Esophagus squamous epithelium (tissue), 5 donors: ENCODE measurements at regions not wholly inside any gene's neighbourhood (a gene's known extent, or its start where the extent isn't known, plus 50 kb on each side); places are given as distances from the start of the nearest gene placed in this dataset.
"Not testable (repeated sequence)": the region's sequence is repeated elsewhere in the genome, so short reads cannot be mapped to it uniquely, and the experiment has no call there.

Experiments
- DNase-seq: peaks from one replicate; lab custom pipeline; 2025; lab: John Stamatoyannopoulos, UW
- H3K27ac ChIP-seq, 4 donors: fragments of 200-600 bp; sonication (generic); one replicate each; pipeline ENCODE4 v1.5.1; 2016 to 2019; ENCODE audit warnings: mild to moderate bottlenecking in 1 of 4
- H3K27me3 ChIP-seq, 4 donors: fragments of 200-600 bp; sonication (generic); 1 replicate in 3 of 4; 2 replicates in 1 of 4; pipeline versions ENCODE4 v1.5.1 to v1.6.0; 2017 to 2021; ENCODE audit warnings: antibody characterized with exemption in 1 of 4
- H3K36me3 ChIP-seq, 3 donors: fragments of 200-600 bp; sonication (generic); one replicate each; pipeline ENCODE4 v1.5.1; 2016 to 2019
- H3K4me1 ChIP-seq, 3 donors: fragments of 200-600 bp; sonication (generic); one replicate each; pipeline ENCODE4 v1.5.1; 2017 to 2019
- H3K4me3 ChIP-seq, 4 donors: fragments of 200-600 bp; sonication (generic); 1 replicate in 3 of 4; 2 replicates in 1 of 4; pipeline ENCODE4 v1.5.1; 2016 to 2019; ENCODE audit warnings: mild to moderate bottlenecking in 2 of 4, moderate library complexity in 1 of 4
- H3K9me3 ChIP-seq, 3 donors: fragments of 200-600 bp; sonication (generic); one replicate each; pipeline ENCODE4 v1.5.1; 2016 to 2019
- POLR2A ChIP-seq, 4 donors: fragments of 450-650 bp; IDR thresholded peaks; one replicate each; pipeline ENCODE4 v1.6.1; 2017; ENCODE audit warnings: antibody characterized with exemption in 4 of 4, mild to moderate bottlenecking in 4 of 4, moderate library complexity in 3 of 4
- WGBS, 2 donors: methylation state at CpG; one replicate each; pipeline ENCODE4 v1.1.5; 2018; 5-methylcytosine and 5-hydroxymethylcytosine counted together
- intact Hi-C: fragments of 100-400 bp; cut with DNase I; formaldehyde crosslinking; loops from one replicate; pipeline ENCODE4 v1.15.0; 2022
- TF ChIP-seq, protein P1 (sequence below), 6 experiments: fragments of 450-650 bp in 4 of 6; fragments of 200-600 bp in 2 of 6; sonication (generic) in 2 of 6; IDR thresholded peaks; one replicate each; pipeline ENCODE4 v1.5.1; 2016 to 2019; ENCODE audit warnings: antibody characterized with exemption in 6 of 6, mild to moderate bottlenecking in 4 of 6, moderate library complexity in 4 of 6
- donor health status: DM: yes; HTN: yes; CAD: no.

DNA sequence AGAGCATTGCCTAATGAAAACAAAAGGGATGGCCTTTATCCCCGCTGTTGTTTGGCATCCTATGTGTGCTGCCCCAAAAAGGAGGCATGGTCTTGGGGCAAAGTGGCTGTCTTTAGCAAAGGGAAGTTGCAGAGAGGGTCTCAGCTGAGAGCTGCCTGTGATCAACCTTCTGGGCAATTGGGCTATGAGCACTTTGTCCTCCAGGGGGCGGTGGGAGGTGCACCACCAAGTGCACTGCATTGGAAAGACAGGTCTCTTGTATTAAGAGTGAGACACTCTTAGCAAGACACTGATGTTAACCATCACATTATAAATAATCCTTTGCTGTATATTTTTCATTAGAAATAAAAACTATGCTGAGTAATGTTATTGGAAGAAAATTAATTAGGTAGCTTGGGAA, 314.8 kb downstream of the POM121L12 start:
- Histone ChIP-seq H3K9me3 (no peaks in the 10 kb centered on the region), H3K27me3 (no peaks in the 10 kb centered on the region), H3K4me3 (no peak overlapping the region), H3K36me3 (no peaks in the 10 kb centered on the region), H3K27ac (no peak overlapping the region), H3K4me1 (no peaks in the 10 kb centered on the region)
- DNase-seq: no peak
- WGBS, 2 donors: 7 to 14% methylated on average over 2 of the region's 2 CpGs
- TF ChIP-seq POLR2A (IDR thresholded peaks at IDR 0.05): no peak
- TF ChIP-seq, protein P1, sequence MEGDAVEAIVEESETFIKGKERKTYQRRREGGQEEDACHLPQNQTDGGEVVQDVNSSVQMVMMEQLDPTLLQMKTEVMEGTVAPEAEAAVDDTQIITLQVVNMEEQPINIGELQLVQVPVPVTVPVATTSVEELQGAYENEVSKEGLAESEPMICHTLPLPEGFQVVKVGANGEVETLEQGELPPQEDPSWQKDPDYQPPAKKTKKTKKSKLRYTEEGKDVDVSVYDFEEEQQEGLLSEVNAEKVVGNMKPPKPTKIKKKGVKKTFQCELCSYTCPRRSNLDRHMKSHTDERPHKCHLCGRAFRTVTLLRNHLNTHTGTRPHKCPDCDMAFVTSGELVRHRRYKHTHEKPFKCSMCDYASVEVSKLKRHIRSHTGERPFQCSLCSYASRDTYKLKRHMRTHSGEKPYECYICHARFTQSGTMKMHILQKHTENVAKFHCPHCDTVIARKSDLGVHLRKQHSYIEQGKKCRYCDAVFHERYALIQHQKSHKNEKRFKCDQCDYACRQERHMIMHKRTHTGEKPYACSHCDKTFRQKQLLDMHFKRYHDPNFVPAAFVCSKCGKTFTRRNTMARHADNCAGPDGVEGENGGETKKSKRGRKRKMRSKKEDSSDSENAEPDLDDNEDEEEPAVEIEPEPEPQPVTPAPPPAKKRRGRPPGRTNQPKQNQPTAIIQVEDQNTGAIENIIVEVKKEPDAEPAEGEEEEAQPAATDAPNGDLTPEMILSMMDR (IDR thresholded peaks at IDR 0.05): peak in 5 of 6 experiments; percentile 9 to 47 (median 18)
- intact Hi-C loops: no loop called here

DNA sequence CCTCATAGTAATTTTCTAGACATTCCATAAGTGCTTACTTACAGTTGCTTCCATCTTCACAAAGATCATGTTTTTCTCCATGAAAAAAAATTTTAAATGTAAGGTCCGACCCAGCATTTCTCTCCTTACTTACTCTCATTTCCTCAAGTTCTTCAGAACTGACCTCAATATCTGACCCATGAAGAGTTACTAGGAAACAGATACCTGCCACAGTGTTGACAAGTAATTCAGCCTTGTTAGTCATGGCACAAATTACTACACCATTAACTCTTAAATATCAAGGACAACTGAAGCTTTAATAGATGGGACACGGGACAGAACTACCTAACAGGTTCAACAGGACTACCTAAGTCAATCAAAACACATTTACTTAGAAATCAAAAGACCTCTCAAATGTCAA, 316.2 kb downstream of the POM121L12 start:
- no peaks in the 10 kb centered on the region for H3K9me3 ChIP-seq
- no peak overlapping the region for H3K4me3 ChIP-seq
- no peak overlapping the region for H3K27ac ChIP-seq
- no peaks in the 10 kb centered on the region for H3K4me1 ChIP-seq
- DNase-seq: no peak
- intact Hi-C loops: no loop called here
- TF ChIP-seq, protein P1 (IDR thresholded peaks at IDR 0.05): no peak
- TF ChIP-seq POLR2A (IDR thresholded peaks at IDR 0.05): no peak
- no peaks in the 10 kb centered on the region for H3K36me3 ChIP-seq
- no peaks in the 10 kb centered on the region for H3K27me3 ChIP-seq
- WGBS, 2 donors: 49 to 72% methylated on average over 2 of the region's 2 CpGs

DNA sequence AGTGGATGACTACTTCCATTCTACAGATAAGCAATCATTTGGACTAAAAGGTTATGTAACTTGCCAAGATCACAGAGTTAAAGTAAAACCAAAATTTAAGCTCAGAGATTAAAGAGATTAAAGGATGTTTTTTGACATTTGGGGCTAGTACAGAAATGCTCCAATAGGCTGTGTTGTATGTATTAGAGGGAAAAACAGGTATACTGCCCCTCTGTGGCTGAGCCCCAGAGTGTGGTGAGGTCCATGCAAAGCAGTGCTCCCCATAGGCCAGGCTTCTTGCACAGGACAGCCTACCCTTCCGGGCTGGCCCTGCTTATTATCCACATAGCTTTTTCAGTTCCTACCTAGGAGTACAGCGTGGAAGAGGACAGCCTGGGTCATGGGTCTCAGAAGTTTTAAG, 322.8 kb downstream of the POM121L12 start:
- TF ChIP-seq POLR2A (IDR thresholded peaks at IDR 0.05): no peak
- WGBS, 2 donors: 60 to 71% methylated on average over 1 to 2 of the region's 2 CpGs
- no peaks in the 10 kb centered on the region for H3K36me3 ChIP-seq
- no peaks in the 10 kb centered on the region for H3K4me1 ChIP-seq
- DNase-seq: no peak
- no peak overlapping the region for H3K27ac ChIP-seq
- intact Hi-C loops: no loop called here
- no peaks in the 10 kb centered on the region for H3K9me3 ChIP-seq
- no peaks in the 10 kb centered on the region for H3K27me3 ChIP-seq
- H3K4me3 ChIP-seq: no peak overlapping the region

DNA sequence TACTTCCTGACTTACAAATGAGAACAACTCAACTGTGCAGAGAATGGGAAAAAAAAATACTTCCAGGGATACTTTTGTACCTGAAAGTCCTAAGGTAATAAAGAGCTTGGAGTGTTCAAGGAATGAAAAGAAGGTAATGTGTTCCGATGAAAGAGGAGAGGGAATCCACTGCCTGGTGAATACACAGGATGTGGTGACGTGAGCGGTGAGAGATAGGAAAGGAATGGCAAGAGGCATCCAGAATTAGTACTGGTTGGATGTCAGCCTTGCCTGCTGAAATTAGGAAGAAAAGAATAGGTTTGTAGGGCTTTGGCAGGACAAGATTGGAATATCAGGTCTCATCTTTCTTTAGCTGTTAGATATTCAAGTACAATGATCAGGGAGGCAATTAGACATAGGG, 347.7 kb downstream of the POM121L12 start:
- H3K9me3 ChIP-seq: no peaks in the 10 kb centered on the region
- TF ChIP-seq, protein P1 (IDR thresholded peaks at IDR 0.05): no peak
- TF ChIP-seq POLR2A (IDR thresholded peaks at IDR 0.05): no peak
- no peak overlapping the region for H3K4me3 ChIP-seq
- no peaks in the 10 kb centered on the region for H3K27me3 ChIP-seq
- H3K4me1 ChIP-seq: no peaks in the 10 kb centered on the region
- WGBS, 2 donors: 82 to 89% methylated on average over 3 of the region's 3 CpGs
- intact Hi-C loops: no loop called here
- no peak for DNase-seq
- no peaks in the 10 kb centered on the region for H3K36me3 ChIP-seq
- H3K27ac ChIP-seq: no peak overlapping the region

DNA sequence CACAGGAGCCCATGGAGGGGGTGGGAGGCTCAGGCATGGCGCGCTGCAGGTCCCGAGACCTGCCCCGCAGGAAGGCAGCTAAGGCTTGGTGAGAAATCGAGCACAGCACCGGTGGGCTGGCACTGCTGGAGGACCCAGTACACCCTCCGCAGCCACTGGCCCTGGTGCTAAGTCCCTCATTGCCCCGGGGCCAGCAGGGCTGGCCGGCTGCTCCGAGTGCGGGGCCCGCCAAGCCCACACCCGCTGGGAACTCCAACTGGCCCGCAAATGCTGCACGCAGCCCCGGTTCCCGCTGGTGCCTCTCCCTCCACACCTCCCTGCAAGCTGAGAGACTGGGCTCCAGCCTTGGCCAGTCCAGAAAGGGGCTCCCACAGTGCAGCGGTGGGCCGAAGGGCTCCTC, 349.8 kb downstream of the POM121L12 start:
- intact Hi-C loops: not testable (repeated sequence)

DNA sequence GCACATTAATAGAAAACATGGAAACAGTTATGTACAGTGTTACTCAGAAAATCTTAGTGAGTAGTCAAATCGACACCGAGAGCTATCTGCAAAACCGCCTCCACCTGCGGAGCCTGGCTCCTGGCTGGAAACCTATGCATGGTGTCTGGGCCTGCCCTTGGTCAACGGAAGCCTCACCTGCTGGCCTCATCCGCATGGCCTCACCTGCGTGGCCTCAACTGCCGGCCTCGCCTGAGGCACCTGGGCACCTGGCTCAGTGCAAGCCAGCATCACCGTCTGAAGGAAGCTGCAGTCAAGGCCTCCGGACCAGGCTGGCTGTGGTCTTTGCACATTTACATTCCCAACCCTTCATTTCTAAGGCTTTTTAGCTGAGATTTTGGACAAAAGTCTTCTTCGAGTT, 352.1 kb downstream of the POM121L12 start:
- intact Hi-C loops: no loop called here
- Histone ChIP-seq H3K36me3 (no peaks in the 10 kb centered on the region), H3K4me3 (no peak overlapping the region), H3K9me3 (no peaks in the 10 kb centered on the region), H3K27ac (no peak overlapping the region), H3K27me3 (no peaks in the 10 kb centered on the region), H3K4me1 (no peaks in the 10 kb centered on the region)
- no peak for TF ChIP-seq POLR2A (IDR thresholded peaks at IDR 0.05)
- TF ChIP-seq, protein P1 (IDR thresholded peaks at IDR 0.05): no peak
- DNase-seq: no peak
- 85 to 98% methylated on average over 7 to 12 of the region's 12 CpGs for WGBS, 2 donors

More for the DNA sequence above, 349.8 kb downstream of the POM121L12 start:
- H3K4me1 ChIP-seq, DNase-seq, H3K9me3 ChIP-seq, H3K36me3 ChIP-seq, H3K27ac ChIP-seq, H3K4me3 ChIP-seq, H3K27me3 ChIP-seq: not testable (repeated sequence)
- no CpG with 5 or more reads among the region's 19 CpGs for WGBS, 2 donors
